ENCODE measurements at regions not wholly inside any gene's neighbourhood (a gene's known extent, or its start where the extent isn't known, plus 50 kb on each side); places are given as distances from the start of the nearest gene placed in this dataset.
"Not testable (repeated sequence)": the region's sequence is repeated elsewhere in the genome, so short reads cannot be mapped to it uniquely, and the experiment has no call there.

GRCh38 chr21:25161571-25161970 lies 445.7 kb downstream of the MRPL39 start:
- H3K4me3 Mint-ChIP-seq, result no peak overlapping the region
- no peaks in the 10 kb centered on the region for H3K27me3 Mint-ChIP-seq
- no peak for ATAC-seq (replicated peaks)
- H3K4me1 Mint-ChIP-seq, result no peaks in the 10 kb centered on the region
- no peaks in the 10 kb centered on the region for H3K36me3 Mint-ChIP-seq (ENCODE audit: low read depth)
- H3K27ac Mint-ChIP-seq, result no peak overlapping the region
- H3K9me3 Mint-ChIP-seq, result peaks cover 5% of the 10 kb centered on the region

- not testable (repeated sequence) for ATAC-seq (replicated peaks); H3K27me3 Mint-ChIP-seq; H3K4me1 Mint-ChIP-seq; H3K4me3 Mint-ChIP-seq; H3K9me3 Mint-ChIP-seq; H3K36me3 Mint-ChIP-seq (ENCODE audit: low read depth); H3K27ac Mint-ChIP-seq
These were observed 452.3 kb downstream of the MRPL39 start for GRCh38 chr21:25155020-25155419.

GRCh38 chr21:25149022-25149421 lies 458.3 kb downstream of the MRPL39 start:
- Mint-ChIP-seq H3K4me1 (no peaks in the 10 kb centered on the region), H3K27me3 (no peaks in the 10 kb centered on the region), H3K27ac (no peak overlapping the region), H3K36me3 (ENCODE audit: low read depth) (no peaks in the 10 kb centered on the region), H3K9me3 (no peaks in the 10 kb centered on the region), H3K4me3 (no peak overlapping the region)
- ATAC-seq (replicated peaks), result no peak

GRCh38 chr21:25139414-25139813 lies 467.9 kb downstream of the MRPL39 start:
- no peak overlapping the region for H3K4me3 Mint-ChIP-seq
- no peak overlapping the region for H3K27ac Mint-ChIP-seq
- no peaks in the 10 kb centered on the region for H3K4me1 Mint-ChIP-seq
- H3K9me3 Mint-ChIP-seq, result no peaks in the 10 kb centered on the region
- H3K27me3 Mint-ChIP-seq, result no peaks in the 10 kb centered on the region
- ATAC-seq (replicated peaks), result no peak
- H3K36me3 Mint-ChIP-seq (ENCODE audit: low read depth), result no peaks in the 10 kb centered on the region

- Mint-ChIP-seq H3K36me3 (ENCODE audit: low read depth) (no peaks in the 10 kb centered on the region), H3K27ac (no peak overlapping the region), H3K4me1 (no peaks in the 10 kb centered on the region), H3K27me3 (no peaks in the 10 kb centered on the region), H3K4me3 (no peak overlapping the region), H3K9me3 (peaks cover 8% of the 10 kb centered on the region)
- no peak for ATAC-seq (replicated peaks)
These were observed 473.3 kb downstream of the MRPL39 start for GRCh38 chr21:25133939-25134338.

- ATAC-seq (replicated peaks), result no peak
- Mint-ChIP-seq H3K9me3 (peaks cover 4% of the 10 kb centered on the region), H3K36me3 (ENCODE audit: low read depth) (no peaks in the 10 kb centered on the region), H3K27ac (no peak overlapping the region), H3K4me1 (no peaks in the 10 kb centered on the region), H3K4me3 (no peak overlapping the region), H3K27me3 (no peaks in the 10 kb centered on the region)
These were observed 479.5 kb downstream of the MRPL39 start for GRCh38 chr21:25127811-25128210.

- H3K4me3 Mint-ChIP-seq, result no peak overlapping the region
- H3K4me1 Mint-ChIP-seq, result no peaks in the 10 kb centered on the region
- peaks cover 4% of the 10 kb centered on the region for H3K9me3 Mint-ChIP-seq
- H3K36me3 Mint-ChIP-seq (ENCODE audit: low read depth), result no peaks in the 10 kb centered on the region
- no peaks in the 10 kb centered on the region for H3K27me3 Mint-ChIP-seq
- no peak for ATAC-seq (replicated peaks)
- H3K27ac Mint-ChIP-seq, result no peak overlapping the region
These were observed 480.3 kb downstream of the MRPL39 start for GRCh38 chr21:25127007-25127406.

- Mint-ChIP-seq H3K4me1 (no peaks in the 10 kb centered on the region), H3K27ac (no peak overlapping the region), H3K27me3 (no peaks in the 10 kb centered on the region), H3K36me3 (ENCODE audit: low read depth) (no peaks in the 10 kb centered on the region), H3K9me3 (peaks cover 4% of the 10 kb centered on the region), H3K4me3 (no peak overlapping the region)
- ATAC-seq (replicated peaks), result no peak
These were observed 480.7 kb downstream of the MRPL39 start for GRCh38 chr21:25126564-25126963.

GRCh38 chr21:25118648-25119047 lies 488.6 kb downstream of the MRPL39 start:
- no peak overlapping the region for H3K4me3 Mint-ChIP-seq
- H3K9me3 Mint-ChIP-seq, result peaks cover 7% of the 10 kb centered on the region
- no peaks in the 10 kb centered on the region for H3K27me3 Mint-ChIP-seq
- no peaks in the 10 kb centered on the region for H3K4me1 Mint-ChIP-seq
- no peak for ATAC-seq (replicated peaks)
- H3K36me3 Mint-ChIP-seq (ENCODE audit: low read depth), result no peaks in the 10 kb centered on the region
- no peak overlapping the region for H3K27ac Mint-ChIP-seq

GRCh38 chr21:25115021-25115420 lies 492.3 kb downstream of the MRPL39 start:
- H3K27ac Mint-ChIP-seq, result no peak overlapping the region
- no peaks in the 10 kb centered on the region for H3K36me3 Mint-ChIP-seq (ENCODE audit: low read depth)
- no peak for ATAC-seq (replicated peaks)
- no peaks in the 10 kb centered on the region for H3K4me1 Mint-ChIP-seq
- H3K27me3 Mint-ChIP-seq, result no peaks in the 10 kb centered on the region
- H3K9me3 Mint-ChIP-seq, result peaks cover 7% of the 10 kb centered on the region
- no peak overlapping the region for H3K4me3 Mint-ChIP-seq

GRCh38 chr21:25107708-25108107 lies 499.6 kb downstream of the MRPL39 start:
- no peaks in the 10 kb centered on the region for H3K4me1 Mint-ChIP-seq
- H3K27me3 Mint-ChIP-seq, result no peaks in the 10 kb centered on the region
- ATAC-seq (replicated peaks), result no peak
- no peaks in the 10 kb centered on the region for H3K36me3 Mint-ChIP-seq (ENCODE audit: low read depth)
- no peak overlapping the region for H3K27ac Mint-ChIP-seq
- H3K9me3 Mint-ChIP-seq, result peaks cover 5% of the 10 kb centered on the region
- H3K4me3 Mint-ChIP-seq, result no peak overlapping the region

- H3K27ac Mint-ChIP-seq, result no peak overlapping the region
- no peak overlapping the region for H3K4me3 Mint-ChIP-seq
- no peaks in the 10 kb centered on the region for H3K36me3 Mint-ChIP-seq (ENCODE audit: low read depth)
- no peaks in the 10 kb centered on the region for H3K4me1 Mint-ChIP-seq
- peaks cover 8% of the 10 kb centered on the region for H3K9me3 Mint-ChIP-seq
- ATAC-seq (replicated peaks), result no peak
- no peaks in the 10 kb centered on the region for H3K27me3 Mint-ChIP-seq
These were observed 503.6 kb downstream of the MRPL39 start for GRCh38 chr21:25103500-25104207.

GRCh38 chr21:25097648-25098047 lies 509.6 kb downstream of the MRPL39 start:
- Mint-ChIP-seq H3K4me1 (no peaks in the 10 kb centered on the region), H3K27ac (no peak overlapping the region), H3K4me3 (no peak overlapping the region), H3K9me3 (peaks cover 4% of the 10 kb centered on the region), H3K36me3 (ENCODE audit: low read depth) (no peaks in the 10 kb centered on the region), H3K27me3 (no peaks in the 10 kb centered on the region)
- no peak for ATAC-seq (replicated peaks)

- no peak for ATAC-seq (replicated peaks)
- Mint-ChIP-seq H3K4me3 (no peak overlapping the region), H3K4me1 (no peaks in the 10 kb centered on the region), H3K36me3 (ENCODE audit: low read depth) (no peaks in the 10 kb centered on the region), H3K27me3 (no peaks in the 10 kb centered on the region), H3K9me3 (peaks cover 4% of the 10 kb centered on the region), H3K27ac (no peak overlapping the region)
These were observed 512.6 kb downstream of the MRPL39 start for GRCh38 chr21:25094695-25095094.

- Mint-ChIP-seq H3K27me3 (no peaks in the 10 kb centered on the region), H3K4me3 (no peak overlapping the region), H3K4me1 (no peaks in the 10 kb centered on the region), H3K27ac (no peak overlapping the region), H3K9me3 (peaks cover 3% of the 10 kb centered on the region), H3K36me3 (ENCODE audit: low read depth) (no peaks in the 10 kb centered on the region)
- no peak for ATAC-seq (replicated peaks)
These were observed 514.8 kb downstream of the MRPL39 start for GRCh38 chr21:25092441-25093011.
